Stimulated activated CD8-positive, alpha-beta memory T cell treated with anti-CD3 and anti-CD28 coated beads, Interleukin-12 subunit alpha, Interleukin-12 subunit beta, amount 100 ng/mL, for 24 hours (primary cell): ENCODE measurements at regions not wholly inside any gene's neighbourhood (a gene's known extent, or its start where the extent isn't known, plus 50 kb on each side); places are given as distances from the start of the nearest gene placed in this dataset.
"Not testable (repeated sequence)": the region's sequence is repeated elsewhere in the genome, so short reads cannot be mapped to it uniquely, and the experiment has no call there.

ENCODE experiments used
- DNase-seq: peaks from one replicate; pipeline ENCODE4 v3.0.0-alpha.2; 2020; ENCODE audit errors: extremely low read depth

DNA sequence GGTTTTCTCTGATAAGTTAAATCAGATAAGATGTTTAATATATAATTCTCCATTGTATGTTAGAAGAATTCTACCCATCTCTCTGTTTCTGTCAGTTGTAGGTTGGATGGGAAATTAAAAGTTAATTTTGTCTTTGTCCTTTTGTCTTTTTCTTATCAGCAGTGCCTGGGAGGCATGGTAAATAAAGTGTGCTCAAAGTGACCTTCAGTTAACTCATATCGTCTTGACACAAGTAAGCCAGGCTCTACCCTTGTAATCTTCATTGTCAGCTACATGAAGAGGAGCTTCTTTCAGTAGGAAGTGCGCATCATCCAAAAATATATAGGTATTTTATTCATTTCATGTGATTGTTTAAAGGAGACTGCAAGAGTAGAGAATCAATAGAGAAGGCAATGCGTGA is 138.9 kb upstream of the NRIP1 start:
- no peak for DNase-seq

DNA sequence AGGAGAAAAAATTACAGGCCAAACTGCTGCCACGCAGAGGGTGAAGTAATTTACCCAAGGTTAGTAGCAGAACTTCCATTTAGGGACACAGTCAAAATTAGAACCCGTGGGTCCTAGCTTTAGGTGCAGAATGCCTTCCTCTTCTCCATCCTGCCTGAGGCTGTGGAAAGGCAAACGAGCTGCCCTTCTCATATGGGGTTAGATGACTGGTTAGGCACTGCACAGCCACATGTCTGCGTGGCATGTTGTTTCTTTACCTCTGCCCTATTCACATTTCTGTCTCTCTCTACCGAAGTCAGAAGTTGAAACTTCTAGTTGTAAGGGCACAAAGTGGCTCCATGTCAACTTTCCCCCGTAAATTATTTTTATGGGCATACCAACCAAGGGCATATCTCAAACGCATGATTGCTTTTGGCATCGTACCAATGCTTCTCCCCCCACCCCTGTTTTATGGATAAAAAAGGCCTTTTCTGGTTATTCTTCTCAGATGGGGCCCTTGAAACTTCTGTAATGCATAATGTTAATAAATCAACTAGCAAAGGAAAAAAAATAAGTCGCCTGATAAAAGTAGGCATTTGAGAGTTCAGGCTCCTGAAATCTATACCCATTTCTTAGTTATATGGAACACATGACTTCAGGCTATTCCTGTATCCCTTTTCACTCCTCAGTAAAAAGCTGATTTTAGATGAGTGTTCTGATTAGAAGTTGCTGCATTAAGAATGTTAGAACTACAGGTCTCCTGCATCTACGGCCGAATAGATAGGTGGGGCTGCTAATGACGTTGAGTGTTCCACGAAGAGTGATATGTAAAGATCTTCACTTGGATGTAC is 139.6 kb upstream of the NRIP1 start:
- DNase-seq = no peak

DNA sequence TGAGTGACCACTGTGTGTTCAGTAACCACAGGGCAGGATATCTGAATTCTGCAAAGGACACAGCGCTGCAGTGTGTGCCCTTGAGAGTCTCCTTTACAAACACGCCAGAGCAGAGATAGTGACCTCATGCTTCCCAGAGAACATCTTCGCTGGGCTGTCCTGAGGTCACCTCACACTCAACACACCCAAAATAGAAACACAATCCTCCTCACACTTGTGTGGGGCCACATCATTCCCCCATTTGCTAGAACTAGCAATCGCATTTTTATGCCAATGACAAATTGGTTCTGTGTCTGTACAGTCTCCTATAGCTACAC is 140.1 kb upstream of the NRIP1 start:
- DNase-seq = no peak

DNA sequence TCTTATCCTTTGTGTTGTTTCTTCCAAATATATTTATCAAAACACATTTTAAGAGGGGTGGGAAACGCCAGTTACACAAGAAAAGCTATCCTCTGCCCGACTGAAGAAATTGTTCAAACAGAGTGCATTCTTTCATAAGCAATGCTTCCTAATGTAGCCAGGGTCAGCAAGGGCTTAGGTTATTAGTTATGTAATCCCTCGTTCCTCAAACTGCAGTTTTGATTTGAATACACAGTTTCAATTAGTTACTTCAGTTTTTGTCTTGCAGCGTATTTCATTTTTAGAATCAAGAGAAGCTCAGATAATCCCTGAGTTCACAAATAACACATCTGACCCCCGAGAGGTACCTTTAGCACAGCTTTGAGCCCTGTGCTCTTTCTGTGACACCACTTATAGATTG is 141.7 kb upstream of the NRIP1 start:
- no peak for DNase-seq

DNA sequence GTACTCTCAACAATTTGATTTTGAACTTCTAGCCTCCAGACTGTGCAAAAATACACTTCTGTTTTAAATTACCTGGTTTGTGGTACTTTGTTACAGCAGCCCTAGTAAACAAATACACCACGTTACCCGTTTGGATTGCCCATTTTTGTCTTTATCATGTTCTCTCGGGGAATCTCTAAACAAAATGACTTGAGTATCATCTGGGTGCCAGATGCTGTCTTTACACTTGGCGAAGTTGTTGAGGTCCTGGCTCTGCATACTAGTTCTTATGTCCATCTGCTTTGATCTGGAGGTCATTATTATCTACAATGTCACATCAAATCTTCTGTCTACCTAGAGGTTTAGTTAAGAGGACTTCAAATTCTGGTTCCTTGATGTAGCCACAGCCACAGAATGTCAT is 142.4 kb upstream of the NRIP1 start:
- DNase-seq = no peak

DNA sequence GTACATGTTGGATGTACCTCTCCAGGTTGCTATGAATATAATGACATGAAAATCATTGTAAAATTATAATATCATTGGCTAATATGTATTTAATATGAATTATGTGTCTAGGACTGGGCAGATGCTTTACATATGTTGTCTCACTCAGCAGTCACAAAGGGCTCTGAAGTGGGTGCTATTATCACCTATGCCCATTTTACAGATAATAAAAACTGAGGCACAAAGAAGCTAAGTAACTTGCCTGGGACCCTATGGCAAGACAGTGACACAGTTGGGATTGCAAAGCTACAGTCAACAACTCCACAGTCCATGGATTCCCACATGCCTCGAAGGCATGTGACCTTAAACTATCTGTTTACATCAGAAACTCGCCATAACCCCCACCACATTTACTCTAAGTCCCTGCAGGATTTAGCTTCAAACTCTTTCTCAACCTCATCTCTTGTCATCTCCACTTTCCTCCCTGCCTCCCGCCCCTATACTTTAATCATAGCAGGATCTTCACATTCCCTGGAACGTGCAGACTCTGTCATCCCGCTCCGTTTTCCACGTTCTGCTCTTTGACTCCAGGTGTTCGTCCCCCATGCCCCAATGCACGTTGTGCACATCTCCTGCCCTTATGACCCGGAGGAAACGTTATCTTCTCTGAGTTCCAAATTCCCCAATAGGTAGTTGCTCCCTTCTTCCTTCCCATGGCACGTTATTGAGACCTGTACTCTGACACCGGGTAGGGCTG is 143.0 kb upstream of the NRIP1 start:
- DNase-seq = no peak

DNA sequence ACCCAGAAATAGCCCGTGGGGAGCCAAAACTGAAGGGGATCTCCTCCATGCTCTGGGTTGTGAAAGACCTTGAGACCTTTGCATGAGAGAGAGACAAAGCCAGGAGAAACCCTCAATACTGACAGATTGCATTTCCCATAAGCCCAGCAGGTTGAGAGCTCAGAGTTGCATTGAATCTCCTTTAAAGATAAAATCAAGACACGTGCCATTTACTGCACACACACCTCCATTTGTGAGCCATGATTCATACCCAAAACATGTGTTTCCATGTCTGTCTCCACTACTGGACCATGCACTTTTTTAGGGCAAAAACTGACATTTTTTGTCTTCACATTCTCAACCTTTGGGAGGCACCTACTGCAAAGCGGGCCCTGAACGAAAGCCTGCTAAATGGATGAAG is 144.0 kb upstream of the NRIP1 start:
- no peak for DNase-seq

DNA sequence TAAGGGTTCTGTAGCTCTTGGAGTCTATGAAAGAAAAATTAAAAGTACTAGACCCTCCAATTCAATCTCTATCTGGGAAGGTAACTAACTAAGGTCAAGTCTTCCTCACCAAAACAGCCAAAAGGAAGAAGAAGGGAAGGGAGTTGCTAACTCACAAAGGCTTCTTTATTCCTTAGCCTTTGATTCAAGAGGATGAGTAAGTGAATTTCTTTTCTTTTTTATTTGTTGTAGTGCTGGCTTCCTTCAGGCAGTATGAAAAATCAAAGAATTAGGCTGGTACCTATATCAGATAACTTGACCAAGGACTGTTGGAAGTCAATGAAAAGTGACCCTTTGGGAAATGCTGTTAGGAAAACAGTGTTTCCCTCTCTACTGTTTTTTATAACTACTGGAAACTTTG is 144.4 kb upstream of the NRIP1 start:
- no peak for DNase-seq

DNA sequence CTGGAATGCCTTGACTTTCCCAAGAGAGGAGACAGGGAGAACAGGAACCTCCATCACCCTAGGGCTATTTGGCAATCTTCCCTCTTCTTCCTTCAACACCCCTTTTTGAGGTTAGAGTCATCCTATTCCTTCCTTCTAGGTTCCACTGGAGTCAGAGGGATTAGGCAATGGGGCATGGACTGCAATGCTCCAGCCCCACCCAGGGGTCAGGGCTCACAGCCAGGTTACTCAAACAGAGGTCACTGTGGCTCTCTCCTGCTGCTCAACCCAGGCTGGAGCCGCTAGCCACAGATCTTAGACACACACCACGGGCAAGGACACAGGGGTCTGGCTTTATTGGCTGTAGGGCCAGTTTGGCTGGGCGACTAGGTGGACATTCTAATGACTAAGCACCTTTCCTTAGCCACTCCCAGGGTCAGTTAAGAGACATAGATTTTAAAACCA is 145.5 kb upstream of the NRIP1 start:
- DNase-seq = no peak

DNA sequence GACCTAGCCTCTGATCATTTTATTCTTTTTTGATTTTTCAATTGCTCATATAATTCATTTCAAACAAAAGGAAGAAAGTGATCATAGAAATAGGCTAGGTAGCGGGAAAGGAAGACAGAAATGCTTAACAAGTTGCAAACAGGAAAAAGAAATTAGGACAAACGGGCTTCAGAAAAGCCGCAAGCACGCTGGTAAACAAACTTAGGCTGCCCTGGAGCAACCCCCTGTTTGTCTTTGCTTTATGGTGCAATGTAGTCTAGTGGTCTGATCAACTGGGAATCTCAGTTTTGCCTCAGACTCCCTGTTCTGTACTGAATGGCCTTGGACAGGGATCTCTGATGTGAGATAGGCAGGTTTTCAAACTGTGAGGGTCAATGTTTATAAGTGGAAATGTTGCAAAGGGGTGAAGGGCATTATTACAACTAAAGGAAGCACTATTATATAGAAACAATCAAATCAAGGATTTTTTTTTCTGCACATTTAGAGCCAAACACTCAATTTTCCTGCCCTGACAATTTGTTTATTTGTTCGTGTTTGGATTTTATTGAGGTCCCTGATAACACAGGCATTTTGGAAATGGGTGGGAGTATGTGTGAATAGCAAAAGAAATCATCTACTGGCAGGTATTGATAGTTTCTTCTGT is 146.8 kb upstream of the NRIP1 start:
- no peak for DNase-seq

DNA sequence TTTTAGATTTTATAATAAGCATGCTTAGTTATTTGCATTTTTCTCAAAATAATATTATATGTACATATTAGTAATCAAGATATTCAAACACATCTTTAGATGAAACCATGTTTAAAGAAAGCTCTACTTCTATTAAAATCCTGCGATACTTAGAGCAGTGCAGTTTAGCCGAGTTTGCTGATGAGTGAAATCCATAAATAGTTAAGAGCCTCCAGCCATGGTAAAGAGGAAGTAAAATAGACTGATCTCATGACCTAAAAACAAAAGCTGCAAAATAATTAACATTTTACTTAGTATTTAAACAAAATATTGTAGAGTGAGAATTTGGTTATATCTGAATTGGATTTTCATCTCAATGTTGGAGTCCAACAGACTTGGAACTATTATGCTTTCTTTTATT is 147.4 kb upstream of the NRIP1 start:
- no peak for DNase-seq

DNA sequence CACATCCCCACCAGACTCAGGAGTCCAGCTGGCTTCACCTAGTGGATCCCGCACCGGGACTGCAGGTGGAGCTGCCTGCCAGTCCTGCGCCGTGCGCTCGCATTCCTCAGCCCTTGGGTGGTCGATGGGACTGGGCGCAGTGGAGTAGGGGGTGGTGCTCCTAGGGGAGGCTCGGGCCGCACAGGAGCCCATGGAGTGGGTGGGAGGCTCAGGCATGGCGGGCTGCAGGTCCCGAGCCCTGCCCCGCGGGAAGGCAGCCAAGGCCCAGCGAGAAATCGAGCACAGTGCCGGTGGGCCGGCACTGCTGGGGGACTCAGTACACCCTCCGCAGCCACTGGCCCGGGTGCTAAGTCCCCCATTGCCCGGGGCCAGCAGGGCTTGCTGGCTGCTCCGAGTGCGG is 153.7 kb upstream of the NRIP1 start:
- not testable (repeated sequence) for DNase-seq

DNA sequence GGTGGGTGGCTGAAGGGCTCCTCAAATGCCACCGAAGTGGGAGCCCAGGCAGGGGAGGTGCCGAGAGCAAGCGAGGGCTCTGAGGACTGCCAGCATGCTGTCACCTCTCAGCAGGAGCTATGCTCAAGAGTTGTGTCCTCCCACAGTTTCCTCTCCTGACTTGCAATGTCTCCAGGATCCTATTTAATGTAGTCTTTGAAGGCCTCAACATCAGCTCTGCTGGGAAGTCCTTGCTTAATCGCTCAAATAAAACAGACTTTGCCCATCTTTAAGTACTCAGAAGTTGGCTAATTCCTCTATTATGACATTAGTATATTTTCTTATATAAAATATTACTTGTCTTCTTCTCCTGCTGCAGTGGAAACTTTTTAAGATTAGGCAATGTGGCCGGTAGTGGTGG is 154.2 kb upstream of the NRIP1 start:
- DNase-seq = no peak

DNA sequence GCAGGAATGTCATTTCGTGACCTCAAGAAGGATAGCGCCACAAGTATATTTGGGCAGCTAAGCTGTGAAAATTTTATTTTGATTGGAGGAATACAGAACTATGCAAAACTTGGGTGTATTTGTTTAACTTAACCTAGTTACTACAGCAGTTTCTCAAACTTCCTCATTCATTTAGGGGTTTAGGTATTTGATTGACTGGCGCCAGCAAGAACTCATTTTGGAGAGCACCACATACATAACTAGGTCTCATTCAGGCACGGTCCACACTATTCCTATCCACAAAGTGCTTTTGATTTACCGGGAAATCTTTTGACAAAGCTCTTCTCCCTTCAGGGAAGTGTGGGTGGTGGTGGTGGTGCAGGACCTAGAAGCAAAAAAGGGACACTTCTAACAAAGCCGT is 155.1 kb upstream of the NRIP1 start:
- no peak for DNase-seq

DNA sequence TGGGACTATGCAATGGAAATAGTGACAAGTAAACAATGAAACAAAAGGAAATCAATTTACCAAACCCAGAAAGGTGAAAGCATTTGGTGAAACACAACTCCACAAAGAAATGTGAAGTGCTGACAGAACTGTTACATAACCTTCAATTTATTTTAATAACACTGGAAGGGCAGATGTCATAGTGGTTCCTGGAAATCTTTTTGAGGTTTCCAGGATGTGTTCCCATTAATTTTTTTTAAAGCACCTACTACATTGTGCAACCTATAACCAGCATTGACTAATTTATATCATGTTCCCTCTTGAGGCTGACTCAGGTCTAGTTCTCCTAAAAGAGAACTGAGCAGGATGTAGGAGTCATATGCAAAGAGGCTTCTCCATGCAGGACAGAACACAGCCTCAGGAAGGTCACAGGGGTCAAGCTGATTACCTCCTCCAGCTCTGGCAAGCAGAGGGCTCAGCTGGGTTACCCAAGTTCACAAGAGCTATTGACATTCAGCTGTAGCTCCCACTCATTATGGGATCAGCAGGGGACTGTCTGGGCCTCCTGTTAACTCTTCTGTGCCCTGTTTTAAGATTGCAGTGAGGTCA is 157.1 kb upstream of the NRIP1 start:
- DNase-seq = no peak

DNA sequence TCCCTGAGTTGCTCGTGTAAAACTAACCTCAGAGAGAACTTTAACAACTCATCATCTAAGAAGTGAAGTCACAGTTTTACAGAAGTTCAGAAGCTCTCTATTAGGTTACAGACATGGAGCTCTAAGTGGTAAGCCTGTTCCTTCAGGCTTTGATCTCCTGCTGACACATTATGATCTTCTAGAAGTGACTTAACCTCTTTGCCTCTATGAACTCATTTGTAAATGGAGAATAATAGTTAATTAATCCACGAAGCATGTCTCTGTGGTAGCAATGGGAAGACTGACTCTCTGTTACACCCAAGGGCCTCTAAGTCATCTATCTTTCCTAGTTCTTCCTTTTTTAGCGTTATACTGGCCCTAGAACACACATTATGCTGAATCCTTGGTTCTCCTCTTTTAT is 157.9 kb upstream of the NRIP1 start:
- no peak for DNase-seq

DNA sequence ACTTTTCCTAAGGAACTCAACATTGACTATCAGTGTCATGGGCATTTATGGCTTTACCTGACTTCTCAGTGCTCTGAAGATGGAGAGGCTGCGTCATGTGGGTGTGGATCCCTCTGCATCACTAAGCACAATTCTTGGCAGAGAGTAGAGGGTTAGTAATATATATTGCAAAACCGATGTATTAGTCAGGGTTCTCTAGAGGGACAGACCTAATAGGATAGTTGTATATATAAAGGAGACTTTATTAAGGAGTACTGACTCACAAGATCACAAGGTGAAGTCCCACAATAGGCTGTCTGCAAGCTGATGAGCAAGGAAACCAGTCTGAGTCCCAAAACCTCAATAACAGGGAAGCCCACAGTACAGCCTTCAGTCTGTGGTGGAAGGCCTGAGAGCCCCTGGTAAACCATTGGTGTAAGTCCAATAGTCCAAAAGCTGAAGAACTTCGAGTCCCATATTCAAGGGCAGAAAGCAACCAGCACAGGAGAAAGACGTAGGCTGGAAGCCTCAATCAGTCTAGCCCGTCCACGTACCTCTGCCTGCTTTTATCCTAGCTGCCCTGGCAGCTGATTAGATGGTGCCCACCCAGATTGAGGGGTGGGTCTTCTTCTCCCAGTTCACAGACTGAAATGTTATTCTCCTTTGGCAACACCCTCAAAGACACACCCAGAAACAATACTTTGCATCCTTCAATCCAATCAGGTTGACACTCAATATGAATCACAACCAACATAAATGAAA is 159.7 kb upstream of the NRIP1 start:
- no peak for DNase-seq

DNA sequence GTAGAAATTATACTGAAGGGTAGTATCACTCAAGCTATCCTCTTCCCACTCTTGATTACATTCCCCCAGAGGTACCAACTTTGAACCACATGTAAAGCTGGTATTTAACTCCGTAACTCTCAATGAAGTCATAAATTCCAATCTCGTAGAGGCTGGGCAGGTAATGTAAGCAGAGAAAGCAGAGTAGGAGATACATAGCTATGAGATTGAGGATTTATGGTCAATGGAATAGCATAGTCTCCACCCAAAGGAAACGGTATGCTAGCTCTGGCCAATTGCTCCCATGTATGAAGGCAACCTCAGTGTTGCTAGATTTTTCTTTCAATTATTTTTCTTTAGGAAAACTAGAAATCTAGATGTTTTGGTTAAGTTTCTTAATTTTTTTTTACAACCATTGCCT is 163.1 kb upstream of the NRIP1 start:
- DNase-seq = no peak

DNA sequence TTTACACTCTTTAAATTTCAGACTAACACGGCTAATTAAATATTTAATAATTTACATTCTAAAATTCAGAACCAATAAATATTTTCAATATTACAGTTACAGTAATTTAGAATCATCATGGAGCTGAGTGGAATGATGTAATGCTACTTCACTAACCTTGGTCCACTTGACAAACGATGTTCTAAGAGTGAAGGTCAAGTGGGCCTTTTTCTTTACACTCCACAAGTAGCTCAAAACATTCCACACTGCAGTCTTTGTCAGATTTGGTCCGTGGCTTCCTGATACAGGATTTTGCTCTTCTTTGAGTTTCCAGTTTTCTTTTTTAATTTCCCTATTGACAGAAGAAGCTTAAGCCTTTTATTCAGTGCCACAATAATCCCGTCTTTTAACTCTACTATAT is 164.6 kb upstream of the NRIP1 start:
- no peak for DNase-seq

DNA sequence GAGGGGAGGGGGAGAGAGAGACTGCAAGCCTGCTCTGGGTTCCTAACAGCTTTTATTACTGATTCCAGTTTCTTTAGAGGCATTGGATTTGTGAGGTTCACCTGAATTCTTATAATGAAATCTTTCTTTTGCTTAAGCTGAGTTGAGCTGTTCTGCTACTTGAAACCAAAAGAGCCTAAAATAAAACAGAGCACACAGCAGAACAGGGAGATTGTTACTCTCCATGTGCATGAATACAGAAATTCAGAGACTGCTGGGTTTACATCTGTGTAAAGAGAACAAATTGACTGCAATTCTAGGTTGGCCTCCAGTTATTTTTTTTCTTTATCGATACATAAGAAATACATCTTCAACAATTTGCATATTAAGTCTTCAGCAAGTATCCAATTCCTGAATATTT is 168.8 kb upstream of the NRIP1 start:
- no peak for DNase-seq

DNA sequence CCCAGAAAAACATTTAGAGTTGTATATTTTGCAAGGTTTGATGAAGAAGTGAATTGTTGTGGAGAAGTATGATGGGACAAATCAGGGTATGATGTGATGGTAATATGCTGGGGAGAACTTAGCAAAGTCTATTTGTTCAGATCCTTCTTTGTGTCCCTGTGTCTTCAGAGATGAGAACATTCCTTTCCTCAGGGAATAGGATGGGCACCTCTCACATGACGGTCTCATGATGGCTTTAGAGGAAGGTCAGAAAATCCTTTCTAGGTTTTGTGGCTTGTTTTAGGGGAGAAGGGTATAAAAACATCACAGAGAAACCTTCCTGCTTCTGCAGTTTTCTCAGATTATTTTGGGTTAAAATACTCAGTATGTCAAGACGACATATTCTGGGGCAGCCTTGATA is 171.3 kb upstream of the NRIP1 start:
- no peak for DNase-seq

DNA sequence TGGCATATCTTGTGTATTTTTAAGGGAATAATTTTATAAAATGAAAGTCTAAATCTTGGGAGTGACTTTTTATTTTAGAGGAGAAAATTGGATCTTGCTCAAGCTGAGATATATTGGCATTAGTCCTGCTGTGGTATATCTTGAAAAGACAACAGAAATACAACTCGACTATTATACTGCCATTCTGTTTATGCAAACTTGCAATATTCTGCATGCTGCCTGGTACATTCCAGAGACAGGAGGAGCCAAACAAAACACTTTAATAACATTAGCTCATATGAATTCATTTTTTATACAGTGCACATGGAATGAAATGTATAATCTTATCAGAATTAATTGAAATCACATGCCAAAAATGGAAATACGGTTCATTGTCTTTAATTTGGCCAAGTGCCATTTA is 176.0 kb upstream of the NRIP1 start:
- no peak for DNase-seq
